CD14-positive monocyte (primary cell): ENCODE measurements at regions not wholly inside any gene's neighbourhood (a gene's known extent, or its start where the extent isn't known, plus 50 kb on each side); places are given as distances from the start of the nearest gene placed in this dataset.

Source experiments
- DNase-seq, 3 donors: peaks; one replicate each; pipeline ENCODE4 v3.0.0-alpha.2; 2011 to 2022
- H2AFZ ChIP-seq: 2 replicates; pipeline ENCODE4 v1.6.0; 2012; ENCODE audit warnings: mild to moderate bottlenecking, low read depth, low read length, inconsistent platforms; ENCODE audit not compliant: insufficient read depth, poor library complexity, severe bottlenecking
- H3K27ac ChIP-seq, 2 donors: 1 replicate in 1 of 2; 2 replicates in 1 of 2; pipeline ENCODE4 v1.5.1; 2012 to 2013; ENCODE audit warnings: low read length in 2 of 2, control low read depth in 1 of 2, inconsistent platforms in 1 of 2, low read depth in 1 of 2, mild to moderate bottlenecking in 1 of 2
- H3K27me3 ChIP-seq, 2 donors: one replicate each; pipeline versions ENCODE4 v1.6.0 to v1.6.1; 2011 to 2013; ENCODE audit warnings: low read length in 2 of 2; ENCODE audit not compliant: control insufficient read depth in 2 of 2, insufficient read depth in 2 of 2
- H3K36me3 ChIP-seq, 2 donors: replicated peaks in 1 of 2; 1 replicate in 1 of 2; 2 replicates in 1 of 2; pipeline versions ENCODE4 v1.5.1 to v1.6.1; 2012 to 2013; ENCODE audit warnings: low read length in 2 of 2, control low read depth in 1 of 2, inconsistent platforms in 1 of 2, mild to moderate bottlenecking in 1 of 2; ENCODE audit not compliant: insufficient read depth in 2 of 2, control insufficient read depth in 1 of 2
- H3K4me1 ChIP-seq, 2 donors: 1 replicate in 1 of 2; 2 replicates in 1 of 2; pipeline versions ENCODE4 v1.5.1 to v1.6.1; 2012 to 2013; ENCODE audit warnings: low read length in 2 of 2, control low read depth in 1 of 2, inconsistent platforms in 1 of 2, mild to moderate bottlenecking in 1 of 2, moderate library complexity in 1 of 2; ENCODE audit not compliant: insufficient read depth in 2 of 2, control insufficient read depth in 1 of 2
- H3K4me2 ChIP-seq: replicated peaks from 2 replicates; pipeline ENCODE3; 2012; ENCODE audit warnings: low read length, moderate library complexity, mild to moderate bottlenecking; ENCODE audit not compliant: poor library complexity, severe bottlenecking; ENCODE audit errors: extremely low read depth
- H3K4me3 ChIP-seq, 3 experiments: fragments of 200-600 bp in 1 of 3; sonication (generic) in 1 of 3; replicated peaks in 1 of 3; 1 replicate in 2 of 3; 2 replicates in 1 of 3; pipeline ENCODE4 v1.5.1; 2011 to 2013; ENCODE audit warnings: low read length in 3 of 3, mild to moderate bottlenecking in 3 of 3, control low read depth in 2 of 3, low read depth in 2 of 3, inconsistent platforms in 1 of 3, moderate library complexity in 1 of 3
- H3K79me2 ChIP-seq: 2 replicates; pipeline ENCODE4 v1.6.0; 2012; ENCODE audit warnings: mild to moderate bottlenecking, control low read depth, inconsistent platforms, low read length, moderate library complexity; ENCODE audit not compliant: insufficient read depth
- H3K9ac ChIP-seq: 2 replicates; pipeline ENCODE4 v1.6.0; 2017; ENCODE audit warnings: low read length, mild to moderate bottlenecking; ENCODE audit not compliant: insufficient read depth, poor library complexity, severe bottlenecking
- H3K9me3 ChIP-seq, 2 donors: replicated peaks in 1 of 2; 1 replicate in 1 of 2; 2 replicates in 1 of 2; pipeline versions ENCODE4 v1.5.1 to v1.6.1; 2012 to 2013; ENCODE audit warnings: low read length in 2 of 2, control low read depth in 1 of 2; ENCODE audit not compliant: control insufficient read depth in 1 of 2, insufficient read depth in 1 of 2
- H4K20me1 ChIP-seq: 2 replicates; pipeline ENCODE4 v1.6.0; 2012; ENCODE audit warnings: mild to moderate bottlenecking, low read length, control low read depth, moderate library complexity; ENCODE audit not compliant: insufficient read depth
- H3K27ac Mint-ChIP-seq, 7 donors: one replicate each; pipeline ENCODE4 v1.8.0; 2020; ENCODE audit warnings: mild to moderate bottlenecking in 7 of 7, mixed read lengths in 7 of 7, moderate library complexity in 6 of 7, inconsistent platforms in 2 of 7
- H3K27me3 Mint-ChIP-seq, 3 donors: one replicate each; pipeline ENCODE4 v1.8.0; 2021 to 2022; ENCODE audit warnings: low read depth in 3 of 3, mild to moderate bottlenecking in 3 of 3, mixed read lengths in 3 of 3, moderate library complexity in 3 of 3, inconsistent platforms in 1 of 3
- H3K36me3 Mint-ChIP-seq, 2 donors: one replicate each; pipeline ENCODE4 v1.8.0; 2020; ENCODE audit warnings: mixed read lengths in 2 of 2, inconsistent platforms in 1 of 2, mild to moderate bottlenecking in 1 of 2
- H3K4me1 Mint-ChIP-seq: one replicate; pipeline ENCODE4 v1.8.0; 2020; ENCODE audit warnings: mild to moderate bottlenecking, mixed read lengths
- H3K4me3 Mint-ChIP-seq, 2 donors: one replicate each; pipeline ENCODE4 v1.8.0; 2020; ENCODE audit warnings: mild to moderate bottlenecking in 2 of 2, mixed read lengths in 2 of 2, moderate library complexity in 1 of 2
- H3K9me3 Mint-ChIP-seq, 7 donors: one replicate each; pipeline ENCODE4 v1.8.0; 2020 to 2022; ENCODE audit warnings: mixed read lengths in 7 of 7, mild to moderate bottlenecking in 6 of 7, moderate library complexity in 6 of 7, inconsistent platforms in 2 of 7
- CTCF ChIP-seq: fragments of 200-600 bp; IDR thresholded peaks from one replicate; pipeline ENCODE4 v1.8.0; 2022; ENCODE audit warnings: antibody characterized with exemption, mild to moderate bottlenecking
- WGBS: methylation state at CpG from one replicate; pipeline ENCODE4 v1.1.5; 2013; ENCODE audit warnings: missing lambda C conversion rate; ENCODE audit not compliant: insufficient coverage; 5-methylcytosine and 5-hydroxymethylcytosine counted together
- intact Hi-C, 2 donors: fragments of 100-400 bp; cut with micrococcal nuclease; formaldehyde crosslinking; loops; one replicate each; pipeline versions ENCODE4 v1.15.0 to v1.15.1; 2023

- intact Hi-C loops: no loop called here
Measured at GRCh38 chr22:25374869-25375268, 155.4 kb downstream of the CRYBB2 start.

GRCh38 chr22:25375683-25376082 lies 156.2 kb downstream of the CRYBB2 start:
- peaks cover 10 to 12% of the 10 kb centered on the region in 2 donors for H3K4me1 ChIP-seq
- no peaks in the 10 kb centered on the region for H3K27me3 ChIP-seq
- H3K79me2 ChIP-seq: no peaks in the 10 kb centered on the region
- H3K9me3 ChIP-seq: no peaks in the 10 kb centered on the region
- no peak overlapping the region for H3K4me2 ChIP-seq
- Mint-ChIP-seq H3K27me3 (peaks cover 0 to 1% (median 0%) of the 10 kb centered on the region in 3 donors), H3K27ac (no peak overlapping the region), H3K4me3 (no peak overlapping the region), H3K36me3 (peaks cover 61 to 82% of the 10 kb centered on the region in 2 donors), H3K4me1 (peaks cover 23% of the 10 kb centered on the region), H3K9me3 (peaks cover 0 to 2% (median 0%) of the 10 kb centered on the region in 7 donors)
- 97% methylated on average over 6 of the region's 11 CpGs for WGBS
- intact Hi-C loops: no loop called here
- H3K36me3 ChIP-seq: peaks cover 27 to 67% of the 10 kb centered on the region in 2 donors
- peaks cover 35% of the 10 kb centered on the region for H4K20me1 ChIP-seq
- no peak for DNase-seq
- no peak overlapping the region for H3K4me3 ChIP-seq
- H2AFZ ChIP-seq: no peak overlapping the region
- H3K27ac ChIP-seq: no peak overlapping the region
- no peak for TF ChIP-seq CTCF
- no peak overlapping the region for H3K9ac ChIP-seq

More at GRCh38 chr22:25374869-25375268, 155.4 kb downstream of the CRYBB2 start:
- TF ChIP-seq CTCF: no peak
- Mint-ChIP-seq H3K36me3 (peaks cover 57 to 80% of the 10 kb centered on the region in 2 donors), H3K4me3 (peak overlapping the region; percentile 9 to 80), H3K27ac (peak overlapping the region in 4 of 7 donors; percentile 24 to 42 (median 29)), H3K4me1 (peaks cover 23% of the 10 kb centered on the region), H3K9me3 (peaks cover 0 to 2% (median 0%) of the 10 kb centered on the region in 7 donors), H3K27me3 (peaks cover 0 to 1% (median 0%) of the 10 kb centered on the region in 3 donors)
- Histone ChIP-seq H2AFZ (no peak overlapping the region), H3K27ac (peak overlapping the region in 1 of 2 donors; percentile 44), H3K9ac (no peak overlapping the region), H3K79me2 (no peaks in the 10 kb centered on the region), H3K36me3 (peaks cover 21 to 59% of the 10 kb centered on the region in 2 donors), H4K20me1 (peaks cover 38% of the 10 kb centered on the region), H3K27me3 (no peaks in the 10 kb centered on the region), H3K4me2 (peak overlapping the region; percentile 25), H3K4me1 (peaks cover 10 to 12% of the 10 kb centered on the region in 2 donors), H3K9me3 (no peaks in the 10 kb centered on the region), H3K4me3 (no peak overlapping the region)
- WGBS: 0% methylated on average over 2 of the region's 4 CpGs
- DNase-seq: no peak
